GM23338 (cell line): ENCODE measurements at regions not wholly inside any gene's neighbourhood (a gene's known extent, or its start where the extent isn't known, plus 50 kb on each side); places are given as distances from the start of the nearest gene placed in this dataset.

Experiments
- ATAC-seq: fragments of 200-7000 bp; cut with Tn5 transposase; 3 replicates; pipeline ENCODE4 v1.9.1; 2020
- DNase-seq: peaks from one replicate; pipeline ENCODE4 v3.0.0-alpha.2; 2015; ENCODE audit warnings: low spot score
- H2AFZ ChIP-seq: fragments of 200-600 bp; sonication (generic); 2 replicates; pipeline ENCODE4 v1.8.0; 2016; ENCODE audit warnings: antibody characterized with exemption, mild to moderate bottlenecking, moderate library complexity
- H3F3A ChIP-seq: fragments of 200-600 bp; sonication (generic); replicated peaks from 2 replicates; pipeline ENCODE4 v1.8.0; 2017; ENCODE audit warnings: antibody characterized with exemption, mixed run types, low read depth
- H3K27ac ChIP-seq: fragments of 200-600 bp; sonication (generic); 2 replicates; pipeline ENCODE4 v1.6.1; 2016; ENCODE audit warnings: low read depth
- H3K27me3 ChIP-seq: fragments of 200-600 bp; sonication (generic); 2 replicates; pipeline ENCODE4 v1.8.0; 2016; ENCODE audit warnings: mild to moderate bottlenecking, mixed run types, moderate library complexity; ENCODE audit not compliant: insufficient read depth
- H3K36me3 ChIP-seq: fragments of 200-600 bp; sonication (generic); 2 replicates; pipeline ENCODE4 v1.8.0; 2016; ENCODE audit warnings: mild to moderate bottlenecking; ENCODE audit not compliant: insufficient read depth
- H3K4me1 ChIP-seq: fragments of 200-600 bp; sonication (generic); 2 replicates; pipeline ENCODE4 v1.8.0; 2016; ENCODE audit warnings: mild to moderate bottlenecking, moderate library complexity; ENCODE audit not compliant: insufficient read depth
- H3K4me2 ChIP-seq: fragments of 200-600 bp; sonication (generic); 2 replicates; pipeline ENCODE4 v1.7.1; 2017; ENCODE audit warnings: mixed run types
- H3K4me3 ChIP-seq: fragments of 200-600 bp; sonication (generic); 2 replicates; pipeline ENCODE4 v1.6.1; 2016; ENCODE audit warnings: mixed run types
- H3K79me2 ChIP-seq: fragments of 200-600 bp; sonication (generic); replicated peaks from 2 replicates; pipeline ENCODE4 v1.8.0; 2017; ENCODE audit warnings: mild to moderate bottlenecking; ENCODE audit not compliant: insufficient read depth
- H3K9me2 ChIP-seq: fragments of 200-600 bp; sonication (generic); 2 replicates; pipeline ENCODE4 v1.8.0; 2017; ENCODE audit not compliant: insufficient read depth
- H4K20me1 ChIP-seq: fragments of 200-600 bp; sonication (generic); replicated peaks from 2 replicates; pipeline ENCODE4 v1.8.0; 2017; ENCODE audit warnings: mild to moderate bottlenecking; ENCODE audit not compliant: insufficient read depth
- H3K27ac Mint-ChIP-seq: 2 replicates; pipeline ENCODE4 v1.8.0; 2020; ENCODE audit warnings: inconsistent platforms, mild to moderate bottlenecking, moderate library complexity, mixed read lengths
- H3K27me3 Mint-ChIP-seq: 3 replicates; pipeline ENCODE4 v1.8.0; 2022; ENCODE audit warnings: low read depth, mild to moderate bottlenecking, moderate library complexity, mixed read lengths, inconsistent platforms; ENCODE audit not compliant: insufficient read depth, poor library complexity
- H3K36me3 Mint-ChIP-seq: 3 replicates; pipeline ENCODE4 v1.8.0; 2021; ENCODE audit warnings: low read depth, mild to moderate bottlenecking, inconsistent platforms, moderate library complexity, mixed read lengths
- H3K4me1 Mint-ChIP-seq: 3 replicates; pipeline ENCODE4 v1.8.0; 2020; ENCODE audit warnings: mild to moderate bottlenecking, inconsistent platforms, mixed read lengths
- H3K4me3 Mint-ChIP-seq: 3 replicates; pipeline ENCODE4 v1.8.0; 2021; ENCODE audit warnings: moderate library complexity, mild to moderate bottlenecking, inconsistent platforms, mixed read lengths
- H3K9me3 Mint-ChIP-seq: 3 replicates; pipeline ENCODE4 v1.8.0; 2020; ENCODE audit warnings: moderate library complexity, mild to moderate bottlenecking, inconsistent platforms, mixed read lengths
- CREB1 ChIP-seq: fragments of 250-450 bp; sonication (Bioruptor Pico); IDR thresholded peaks from 2 replicates; pipeline ENCODE4 v1.5.0; 2020; ENCODE audit warnings: low read depth, mild to moderate bottlenecking, moderate library complexity
- CTCF ChIP-seq, 2 experiments: fragments of 200-600 bp in 1 of 2; sonication (generic) in 1 of 2; conservative IDR thresholded peaks; 2 replicates each; pipeline versions ENCODE4 v1.5.1 to v1.6.1; 2016 to 2017; ENCODE audit warnings: antibody characterized with exemption in 2 of 2, low read depth in 2 of 2, mild to moderate bottlenecking in 2 of 2, moderate library complexity in 1 of 2
- ETS1 ChIP-seq: IDR thresholded peaks from 2 replicates; pipeline ENCODE4 v1.6.1; 2016; ENCODE audit warnings: antibody characterized with exemption
- EZH2 ChIP-seq: fragments of 200-600 bp; sonication (generic); IDR thresholded peaks from one replicate; pipeline ENCODE4 v1.8.0; 2017; ENCODE audit warnings: antibody characterized with exemption, mild to moderate bottlenecking, low read depth; ENCODE audit not compliant: unreplicated experiment
- EZH2phosphoT487 ChIP-seq: fragments of 200-600 bp; sonication (generic); IDR thresholded peaks from one replicate; pipeline ENCODE4 v1.8.1; 2018; ENCODE audit warnings: antibody characterized with exemption; ENCODE audit not compliant: unreplicated experiment
- JUNB ChIP-seq: IDR thresholded peaks from one replicate; pipeline ENCODE4 v1.6.1; 2016; ENCODE audit warnings: antibody characterized with exemption; ENCODE audit not compliant: unreplicated experiment
- NANOG ChIP-seq: IDR thresholded peaks from 2 replicates; pipeline ENCODE4 v1.6.1; 2016; ENCODE audit warnings: antibody characterized with exemption, borderline replicate concordance
- REST ChIP-seq: IDR thresholded peaks from one replicate; pipeline ENCODE4 v1.6.1; 2018; ENCODE audit warnings: antibody characterized with exemption; ENCODE audit not compliant: unreplicated experiment
- STAT1 ChIP-seq: IDR thresholded peaks from one replicate; pipeline ENCODE4 v1.6.1; 2016; ENCODE audit warnings: antibody characterized with exemption; ENCODE audit not compliant: unreplicated experiment
- ZNF114 ChIP-seq: fragments of 250-450 bp; sonication (Bioruptor Pico); IDR thresholded peaks from 2 replicates; pipeline ENCODE4 v1.5.0; 2020; ENCODE audit warnings: mild to moderate bottlenecking, moderate library complexity
- ZNF331 ChIP-seq: fragments of 250-450 bp; sonication (Bioruptor Pico); IDR thresholded peaks from 2 replicates; pipeline ENCODE4 v1.5.0; 2020; ENCODE audit warnings: low read depth, mild to moderate bottlenecking, moderate library complexity
- ZNF462 ChIP-seq: fragments of 250-450 bp; sonication (Bioruptor Pico); IDR thresholded peaks from 2 replicates; pipeline ENCODE4 v1.5.0; 2020; ENCODE audit warnings: mild to moderate bottlenecking, moderate library complexity

- TF ChIP-seq EZH2 (no peak), CTCF (conservative IDR thresholded peaks at IDR 0.05; ENCODE audit: low read depth in 2 of 2) (no peak), ZNF462 (CRISPR knock-in tag) (no peak), ZNF331 (CRISPR knock-in tag) (no peak), JUNB (no peak), ZNF114 (CRISPR knock-in tag) (no peak)
Measured at GRCh38 chr10:44715136-44715535, 196.0 kb upstream of the TMEM72 start (continued).

- Histone ChIP-seq H3K4me3 (no peak overlapping the region), H3K4me2 (no peak overlapping the region), H3K27ac (no peak overlapping the region), H2AFZ (no peak overlapping the region), H3K27me3 (no peaks in the 10 kb centered on the region), H3K36me3 (no peaks in the 10 kb centered on the region), H4K20me1 (no peaks in the 10 kb centered on the region), H3F3A (no peaks in the 10 kb centered on the region), H3K9me2 (no peaks in the 10 kb centered on the region), H3K79me2 (no peaks in the 10 kb centered on the region), H3K4me1 (no peaks in the 10 kb centered on the region)
- Mint-ChIP-seq H3K27ac (no peak overlapping the region), H3K9me3 (no peaks in the 10 kb centered on the region; the same call in 2 of the 3 replicates), H3K4me3 (no peak overlapping the region), H3K4me1 (peaks cover 7% of the 10 kb centered on the region; the same call in 2 of the 3 replicates), H3K36me3 (no peaks in the 10 kb centered on the region), H3K27me3 (no peaks in the 10 kb centered on the region)
- DNase-seq (no peak), ATAC-seq (no peak)
- TF ChIP-seq STAT1 = no peak
- TF ChIP-seq EZH2 = no peak
- TF ChIP-seq ZNF114 (CRISPR knock-in tag) = no peak
- no peak for TF ChIP-seq ZNF331 (CRISPR knock-in tag)
- no peak for TF ChIP-seq CREB1 (CRISPR knock-in tag)
- no peak for TF ChIP-seq REST
- no peak for TF ChIP-seq ETS1
- TF ChIP-seq EZH2phosphoT487 = no peak
- TF ChIP-seq NANOG = no peak
Measured at GRCh38 chr10:44716470-44717015, 194.6 kb upstream of the TMEM72 start.
